ENCODE measurements at regions not wholly inside any gene's neighbourhood (a gene's known extent, or its start where the extent isn't known, plus 50 kb on each side); places are given as distances from the start of the nearest gene placed in this dataset.

DNA sequence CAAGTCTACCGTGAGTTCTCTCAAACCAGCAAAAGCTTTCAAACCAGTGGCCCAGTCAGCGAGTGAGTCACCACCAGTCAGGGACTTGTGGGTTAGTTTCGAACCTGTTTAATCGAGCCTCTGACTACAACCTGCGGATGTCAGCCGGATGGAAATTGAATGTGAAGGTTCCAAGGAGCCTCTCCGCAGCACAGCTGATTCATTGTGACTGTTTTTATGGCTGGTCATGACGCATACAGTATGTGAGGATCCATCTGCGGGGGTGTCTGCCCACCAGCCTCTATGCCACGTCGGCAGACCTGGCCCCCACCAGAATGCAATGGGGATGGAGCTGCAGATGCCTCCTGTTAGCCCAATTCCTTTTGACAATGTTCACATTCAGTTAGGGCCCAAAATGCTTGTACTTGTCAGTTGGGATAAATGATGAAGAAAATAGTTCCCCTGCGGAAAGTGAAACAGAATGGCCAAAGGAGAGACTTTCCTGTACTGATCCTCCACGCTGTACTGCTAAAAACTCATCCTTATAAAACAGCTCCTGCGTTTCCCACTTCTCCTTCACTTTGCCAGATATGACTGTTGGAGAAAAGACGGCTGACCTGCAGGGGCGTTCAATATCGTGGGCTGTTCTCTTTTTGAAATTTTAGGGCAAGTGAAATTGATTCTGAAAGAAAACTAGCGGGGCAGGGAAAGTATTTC lies 206.6 kb downstream of the TFAP2B start:
- no peak overlapping the region for H3K27ac ChIP-seq
- H3K4me3 ChIP-seq, result no peak overlapping the region
- TF ChIP-seq POLR2AphosphoS5 (IDR thresholded peaks at IDR 0.05; ENCODE audit: insufficient read depth in 1 of 2, low read depth in 1 of 2), result no peak
- TF ChIP-seq, protein P1, sequence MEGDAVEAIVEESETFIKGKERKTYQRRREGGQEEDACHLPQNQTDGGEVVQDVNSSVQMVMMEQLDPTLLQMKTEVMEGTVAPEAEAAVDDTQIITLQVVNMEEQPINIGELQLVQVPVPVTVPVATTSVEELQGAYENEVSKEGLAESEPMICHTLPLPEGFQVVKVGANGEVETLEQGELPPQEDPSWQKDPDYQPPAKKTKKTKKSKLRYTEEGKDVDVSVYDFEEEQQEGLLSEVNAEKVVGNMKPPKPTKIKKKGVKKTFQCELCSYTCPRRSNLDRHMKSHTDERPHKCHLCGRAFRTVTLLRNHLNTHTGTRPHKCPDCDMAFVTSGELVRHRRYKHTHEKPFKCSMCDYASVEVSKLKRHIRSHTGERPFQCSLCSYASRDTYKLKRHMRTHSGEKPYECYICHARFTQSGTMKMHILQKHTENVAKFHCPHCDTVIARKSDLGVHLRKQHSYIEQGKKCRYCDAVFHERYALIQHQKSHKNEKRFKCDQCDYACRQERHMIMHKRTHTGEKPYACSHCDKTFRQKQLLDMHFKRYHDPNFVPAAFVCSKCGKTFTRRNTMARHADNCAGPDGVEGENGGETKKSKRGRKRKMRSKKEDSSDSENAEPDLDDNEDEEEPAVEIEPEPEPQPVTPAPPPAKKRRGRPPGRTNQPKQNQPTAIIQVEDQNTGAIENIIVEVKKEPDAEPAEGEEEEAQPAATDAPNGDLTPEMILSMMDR (IDR thresholded peaks at IDR 0.05), result no peak

DNA sequence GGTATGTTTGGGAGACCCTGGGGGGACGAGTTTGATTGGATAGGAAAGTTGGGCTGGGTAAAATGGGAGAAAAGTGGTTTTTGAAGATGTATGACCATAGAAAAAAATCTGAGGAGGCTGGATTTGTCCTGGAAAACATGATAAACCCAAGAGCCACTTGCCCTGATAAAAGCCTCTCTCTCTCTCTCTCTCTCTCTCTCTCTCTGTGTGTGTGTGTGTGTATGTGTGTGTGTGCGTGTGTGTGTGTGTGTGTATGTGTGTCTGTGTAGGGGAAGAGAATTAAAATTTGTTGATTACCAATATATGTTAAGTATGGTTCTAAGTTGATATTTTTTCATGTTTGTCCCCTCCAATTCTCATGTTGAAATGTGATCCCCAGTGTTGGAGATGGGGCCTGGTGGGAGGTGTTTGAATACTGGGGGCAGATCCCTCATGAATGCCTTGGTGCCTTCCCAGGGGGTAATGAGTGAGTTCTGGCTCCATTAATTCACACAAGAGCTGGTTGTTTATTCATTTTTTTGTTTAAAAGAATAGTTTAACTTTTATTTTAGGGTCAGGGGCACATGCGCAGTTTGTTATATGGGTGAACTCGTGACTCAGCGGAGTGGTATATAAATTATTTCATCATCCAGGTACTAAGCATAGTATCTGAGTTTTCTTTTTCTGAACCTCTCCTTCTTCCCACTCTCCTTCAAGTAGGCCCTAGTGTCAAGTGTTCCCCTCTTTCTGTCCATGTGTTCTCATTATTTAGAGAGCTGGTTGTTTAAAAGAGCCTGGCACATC lies 208.8 kb downstream of the TFAP2B start:
- TF ChIP-seq, protein P1 (IDR thresholded peaks at IDR 0.05), result no peak
- TF ChIP-seq POLR2A (IDR thresholded peaks at IDR 0.05), result no peak
- TF ChIP-seq POLR2AphosphoS5 (IDR thresholded peaks at IDR 0.05; ENCODE audit: insufficient read depth in 1 of 2, low read depth in 1 of 2), result no peak
- no peak overlapping the region for H3K4me3 ChIP-seq
- no peak for DNase-seq (ENCODE audit: extremely low spot score in 2 of 2)
- no peaks in the 10 kb centered on the region for H3K27me3 ChIP-seq
- H3K9me3 ChIP-seq, result no peaks in the 10 kb centered on the region
- H3K27ac ChIP-seq, result no peak overlapping the region
- no peaks in the 10 kb centered on the region for H3K36me3 ChIP-seq
- H3K4me1 ChIP-seq, result no peaks in the 10 kb centered on the region
- intact Hi-C loops (cut with DNase I), result no loop called here

More for the DNA sequence above, 206.6 kb downstream of the TFAP2B start:
- intact Hi-C loops (cut with DNase I), result no loop called here
- Histone ChIP-seq H3K9me3 (no peaks in the 10 kb centered on the region), H3K27me3 (no peaks in the 10 kb centered on the region), H3K36me3 (no peaks in the 10 kb centered on the region), H3K4me1 (no peaks in the 10 kb centered on the region)
- DNase-seq (ENCODE audit: extremely low spot score in 2 of 2), result no peak

DNA sequence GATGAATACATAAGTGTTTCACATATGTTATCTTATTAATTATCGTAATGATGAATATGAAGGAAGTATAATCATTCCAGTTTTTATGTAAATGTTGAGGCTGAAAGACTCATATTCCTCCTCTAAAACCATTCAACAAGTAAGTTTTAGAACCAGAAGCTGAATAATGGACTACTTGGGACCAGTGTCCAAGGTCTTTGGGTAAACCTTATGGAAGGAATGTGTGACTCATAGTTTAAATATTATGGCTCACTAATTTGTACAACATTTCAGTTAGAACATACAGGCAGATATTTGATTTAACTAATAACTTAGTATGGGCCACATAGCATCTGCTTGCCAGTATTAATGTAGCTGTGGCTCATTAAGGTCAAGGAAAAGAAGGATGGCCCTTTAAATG lies 209.6 kb downstream of the TFAP2B start:
- H3K9me3 ChIP-seq, result no peaks in the 10 kb centered on the region
- H3K27ac ChIP-seq, result no peak overlapping the region
- no peaks in the 10 kb centered on the region for H3K36me3 ChIP-seq
- no peak for TF ChIP-seq POLR2A (IDR thresholded peaks at IDR 0.05)
- TF ChIP-seq POLR2AphosphoS5 (IDR thresholded peaks at IDR 0.05; ENCODE audit: insufficient read depth in 1 of 2, low read depth in 1 of 2), result no peak
- no peak for DNase-seq (ENCODE audit: extremely low spot score in 2 of 2)
- no peaks in the 10 kb centered on the region for H3K4me1 ChIP-seq
- H3K4me3 ChIP-seq, result no peak overlapping the region
- no peaks in the 10 kb centered on the region for H3K27me3 ChIP-seq
- intact Hi-C loops (cut with DNase I), result no loop called here

DNA sequence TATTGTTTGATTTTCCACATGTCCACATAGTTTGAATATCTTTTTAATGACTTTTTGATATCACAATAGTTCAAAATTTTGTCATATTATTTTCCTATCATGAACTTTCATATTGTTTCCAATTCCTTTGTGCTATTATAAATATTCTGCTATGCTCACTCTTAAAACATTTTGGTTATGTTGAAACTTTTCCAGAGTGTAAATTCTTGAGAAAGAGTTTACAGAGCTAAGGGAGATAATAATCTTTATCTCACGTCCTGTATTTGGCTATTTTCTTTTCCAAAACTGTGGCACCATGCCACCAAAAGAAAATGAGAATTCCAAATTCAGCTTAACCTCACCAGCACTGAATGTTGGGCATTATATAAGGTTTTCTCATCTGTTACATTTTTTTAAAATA lies 210.9 kb downstream of the TFAP2B start:
- intact Hi-C loops (cut with DNase I), result no loop called here
- H3K4me3 ChIP-seq, result no peak overlapping the region
- no peak for DNase-seq (ENCODE audit: extremely low spot score in 2 of 2)
- TF ChIP-seq POLR2A (IDR thresholded peaks at IDR 0.05) (no peak), POLR2AphosphoS5 (IDR thresholded peaks at IDR 0.05; ENCODE audit: insufficient read depth in 1 of 2, low read depth in 1 of 2) (no peak)
- TF ChIP-seq, protein P1 (IDR thresholded peaks at IDR 0.05), result no peak
- no peaks in the 10 kb centered on the region for H3K9me3 ChIP-seq
- no peaks in the 10 kb centered on the region for H3K4me1 ChIP-seq
- H3K27ac ChIP-seq, result no peak overlapping the region
- H3K27me3 ChIP-seq, result no peaks in the 10 kb centered on the region
- H3K36me3 ChIP-seq, result no peaks in the 10 kb centered on the region

DNA sequence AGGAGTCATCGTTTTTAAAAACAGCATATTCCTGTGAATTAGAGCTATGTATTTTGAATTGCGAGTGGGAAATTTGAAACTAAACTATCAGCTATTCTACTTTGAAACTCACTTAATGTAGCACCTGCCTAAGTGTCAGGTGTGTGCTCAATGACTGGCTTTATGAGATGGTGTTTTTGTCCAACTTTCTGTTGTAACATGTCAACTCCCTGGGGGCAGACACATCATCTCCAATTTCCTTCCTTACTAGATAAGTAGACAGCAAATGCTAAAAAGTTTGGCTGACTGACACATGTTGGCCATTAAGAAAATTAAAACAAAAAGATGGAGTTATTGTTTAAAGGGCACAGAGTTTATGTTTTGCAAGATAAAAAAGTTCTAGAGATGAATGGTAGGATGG lies 226.9 kb downstream of the TFAP2B start:
- no peaks in the 10 kb centered on the region for H3K27me3 ChIP-seq
- H3K9me3 ChIP-seq, result no peaks in the 10 kb centered on the region
- TF ChIP-seq POLR2AphosphoS5 (IDR thresholded peaks at IDR 0.05; ENCODE audit: insufficient read depth in 1 of 2, low read depth in 1 of 2), result no peak
- TF ChIP-seq, protein P1 (IDR thresholded peaks at IDR 0.05), result no peak
- TF ChIP-seq POLR2A (IDR thresholded peaks at IDR 0.05), result no peak
- no peak overlapping the region for H3K4me3 ChIP-seq
- H3K27ac ChIP-seq, result no peak overlapping the region
- no peak for DNase-seq (ENCODE audit: extremely low spot score in 2 of 2)
- H3K4me1 ChIP-seq, result no peaks in the 10 kb centered on the region
- no peaks in the 10 kb centered on the region for H3K36me3 ChIP-seq
- intact Hi-C loops (cut with DNase I), result no loop called here

Measured in vagina (tissue), 2 donors.